ENCODE measurements at regions not wholly inside any gene's neighbourhood (a gene's known extent, or its start where the extent isn't known, plus 50 kb on each side); places are given as distances from the start of the nearest gene placed in this dataset.

- no peak for DNase-seq (ENCODE audit: low spot score)
Observed at GRCh38 chr10:123522702-123523312, 143.3 kb upstream of the GPR26 start.

GRCh38 chr10:123523833-123524232 is 142.3 kb upstream of the GPR26 start:
- DNase-seq (ENCODE audit: low spot score), result no peak

DNA sequence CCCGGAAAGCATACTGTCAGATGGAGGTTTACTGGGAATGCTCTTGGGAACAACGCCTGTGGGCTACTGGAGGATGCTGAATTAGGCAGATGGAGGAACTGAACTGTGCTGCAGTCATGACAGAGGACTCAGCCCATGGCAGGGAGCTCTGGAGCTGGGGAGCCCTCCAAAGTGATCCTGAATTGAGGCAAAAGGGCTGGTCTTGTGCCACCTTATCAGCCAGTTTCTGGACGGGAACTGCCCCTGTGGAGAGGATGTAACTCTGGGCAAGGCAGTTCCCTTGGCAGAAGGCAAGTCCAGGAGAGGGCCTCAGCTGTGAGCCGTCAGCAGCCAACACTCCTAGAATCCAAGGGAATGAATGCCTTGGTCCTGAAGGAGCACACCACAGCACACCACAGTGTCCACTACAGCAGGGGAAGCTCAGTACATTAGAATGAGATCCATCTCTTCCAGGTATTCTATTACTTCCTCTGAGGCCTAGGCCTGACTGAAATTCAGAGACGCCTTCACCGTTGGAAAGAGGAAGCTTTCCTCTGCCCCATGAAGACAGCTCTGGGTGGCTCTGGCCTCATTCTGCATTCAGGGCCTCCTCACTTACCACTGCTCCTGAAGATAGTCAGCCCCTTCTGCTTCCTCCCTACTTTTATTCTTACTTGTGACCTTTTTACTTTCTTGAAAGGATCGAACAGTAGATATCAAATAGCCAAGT is 139.6 kb upstream of the GPR26 start:
- DNase-seq (ENCODE audit: low spot score), result no peak

GRCh38 chr10:123527151-123527550 is 139.0 kb upstream of the GPR26 start:
- DNase-seq (ENCODE audit: low spot score), result no peak

DNA sequence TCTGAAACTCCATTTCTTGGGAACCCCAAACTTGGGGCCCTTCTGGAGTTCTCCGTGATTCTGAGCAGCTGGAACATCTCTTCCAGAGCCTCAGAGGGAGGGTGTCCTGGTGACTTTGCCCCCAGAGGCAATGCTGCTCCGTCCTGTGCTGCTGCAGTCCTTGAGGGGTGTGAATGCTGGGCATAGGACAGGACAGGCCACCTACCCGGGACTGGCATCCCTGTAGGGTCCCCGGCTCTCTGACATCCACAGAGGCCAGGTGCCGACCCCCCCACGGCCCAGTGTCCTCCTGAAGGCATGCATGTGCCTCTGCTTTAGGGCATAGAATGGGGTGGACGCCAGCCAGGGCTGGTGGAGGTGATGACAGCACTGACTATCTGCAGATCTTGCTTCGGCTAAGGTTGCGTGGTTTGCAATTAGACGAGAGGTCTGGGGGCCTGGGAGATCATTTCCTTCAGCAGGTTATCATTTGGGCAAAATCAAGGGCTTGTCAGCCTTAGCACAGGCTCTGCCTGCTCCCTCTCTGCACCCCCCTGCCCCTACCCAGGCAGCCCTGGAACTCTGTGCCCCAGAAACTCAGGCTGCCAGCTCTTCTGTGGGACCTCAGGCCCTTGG is 136.9 kb upstream of the GPR26 start:
- DNase-seq (ENCODE audit: low spot score), result peak; percentile 80

- DNase-seq (ENCODE audit: low spot score), result no peak
Observed at GRCh38 chr10:123530166-123530870, 135.8 kb upstream of the GPR26 start.

GRCh38 chr10:123535386-123535785 is 130.8 kb upstream of the GPR26 start:
- no peak for DNase-seq (ENCODE audit: low spot score)

DNA sequence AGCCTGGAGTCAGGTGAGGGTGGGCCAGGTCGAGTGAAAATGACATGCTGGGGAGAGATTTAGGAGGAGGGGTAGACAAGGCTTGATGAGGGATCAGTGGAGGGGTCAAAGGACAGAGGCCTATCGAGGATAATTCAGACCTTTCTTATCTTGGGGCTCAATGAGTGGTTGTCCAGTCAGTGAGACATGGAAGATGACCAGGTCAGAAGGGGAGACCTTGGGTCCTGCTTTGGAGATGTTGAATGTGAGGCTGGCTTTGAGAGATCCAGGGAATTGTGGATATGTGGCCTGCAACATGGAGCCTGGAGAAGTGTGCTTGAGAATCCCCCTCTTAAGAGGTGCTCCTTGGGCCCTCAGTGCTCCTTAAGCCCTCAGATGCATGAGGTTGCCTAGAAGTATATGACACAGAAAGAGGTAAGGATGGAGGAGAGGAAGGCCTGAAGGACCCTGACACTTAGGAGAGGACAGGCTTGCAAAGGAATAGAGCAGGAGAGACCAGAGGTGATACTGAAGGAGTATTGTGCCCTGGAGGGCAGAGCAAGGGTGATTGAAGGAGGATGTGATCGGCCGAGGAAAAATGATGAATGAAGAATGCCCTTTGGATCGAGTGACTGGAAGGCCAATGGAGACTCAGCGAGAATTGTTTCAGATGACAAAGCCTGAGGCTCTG is 129.8 kb upstream of the GPR26 start:
- no peak for DNase-seq (ENCODE audit: low spot score)

DNA sequence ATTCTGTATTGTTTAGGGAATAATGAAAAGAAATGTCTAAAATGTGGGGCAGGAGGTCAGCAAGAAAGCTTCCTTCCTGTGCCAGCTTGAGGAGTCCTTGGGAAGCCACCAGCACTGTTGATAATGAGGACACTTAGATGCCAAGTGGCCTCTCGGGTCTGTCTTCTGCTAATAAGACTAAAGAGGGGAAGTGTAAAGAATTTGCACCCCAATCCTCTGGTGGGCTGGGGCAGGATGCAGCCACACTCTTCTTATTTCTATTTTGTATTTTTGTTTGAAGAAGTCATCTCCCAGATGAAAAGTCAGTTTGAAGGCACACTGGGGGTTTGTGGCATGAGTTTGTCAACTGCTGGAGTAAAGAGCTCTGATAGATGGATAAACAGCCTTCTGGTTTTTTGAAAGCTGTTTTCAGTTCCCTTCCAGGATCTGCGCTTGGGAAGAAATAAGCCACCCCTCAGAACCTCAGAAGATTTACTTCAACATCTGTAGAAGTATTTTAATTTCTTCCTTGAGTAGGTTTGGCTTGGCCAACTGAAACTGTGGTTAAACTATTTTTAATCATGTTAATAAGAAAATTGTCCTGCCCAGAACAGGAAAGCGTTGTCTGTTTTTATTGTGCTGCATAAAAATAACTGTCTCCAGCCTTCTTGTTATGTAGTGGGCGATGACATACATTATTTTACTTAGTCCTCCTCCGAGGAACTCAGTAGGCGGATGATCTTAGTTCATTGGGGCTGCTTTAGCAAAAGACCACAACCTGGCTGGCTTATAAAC is 128.8 kb upstream of the GPR26 start:
- no peak for DNase-seq (ENCODE audit: low spot score)

DNA sequence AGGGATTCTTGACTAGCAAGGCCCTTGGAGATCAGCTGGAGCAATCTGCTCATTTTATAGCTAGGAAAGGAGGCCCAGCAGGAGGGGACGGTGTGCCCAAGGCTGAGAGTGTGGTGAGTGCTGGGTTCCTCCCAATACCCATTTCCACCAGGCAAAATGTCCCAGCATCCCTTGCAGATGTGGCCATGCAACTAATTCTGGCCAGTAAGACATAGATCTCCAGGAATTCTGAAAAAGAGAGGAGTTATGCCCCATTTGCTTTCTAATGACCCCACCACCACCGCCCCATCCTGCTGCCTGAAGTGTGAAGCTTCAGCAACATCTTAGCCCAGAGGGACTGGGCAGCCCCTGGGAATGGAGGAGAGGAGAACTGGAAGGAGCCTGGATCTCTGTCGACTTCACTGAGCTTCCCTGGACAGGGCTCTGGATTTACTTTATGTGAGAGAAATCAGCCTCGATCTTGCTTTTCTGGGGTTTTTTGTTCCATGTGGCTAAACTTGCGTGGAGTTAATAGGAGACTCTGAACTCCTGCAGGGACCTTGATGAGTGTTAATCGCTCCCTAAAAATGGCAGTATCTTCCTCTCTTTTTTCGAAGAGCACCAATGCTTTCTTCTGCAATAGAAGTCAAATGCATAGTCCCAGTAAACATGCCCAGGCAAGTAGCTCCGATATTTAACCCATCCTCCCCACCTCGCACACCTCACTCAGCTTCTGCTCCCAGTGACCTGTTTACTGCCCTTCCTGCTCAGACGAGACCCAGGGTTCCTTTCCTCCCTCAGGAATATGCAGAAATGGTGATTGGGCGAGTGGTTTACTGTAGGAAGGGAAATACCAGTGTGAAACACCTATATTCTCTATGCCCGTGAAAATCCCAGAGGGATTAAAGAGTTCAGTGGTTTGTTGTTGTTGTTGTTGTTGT is 127.5 kb upstream of the GPR26 start:
- no peak for DNase-seq (ENCODE audit: low spot score)

GRCh38 chr10:123544986-123545385 is 121.2 kb upstream of the GPR26 start:
- DNase-seq (ENCODE audit: low spot score), result no peak

DNA sequence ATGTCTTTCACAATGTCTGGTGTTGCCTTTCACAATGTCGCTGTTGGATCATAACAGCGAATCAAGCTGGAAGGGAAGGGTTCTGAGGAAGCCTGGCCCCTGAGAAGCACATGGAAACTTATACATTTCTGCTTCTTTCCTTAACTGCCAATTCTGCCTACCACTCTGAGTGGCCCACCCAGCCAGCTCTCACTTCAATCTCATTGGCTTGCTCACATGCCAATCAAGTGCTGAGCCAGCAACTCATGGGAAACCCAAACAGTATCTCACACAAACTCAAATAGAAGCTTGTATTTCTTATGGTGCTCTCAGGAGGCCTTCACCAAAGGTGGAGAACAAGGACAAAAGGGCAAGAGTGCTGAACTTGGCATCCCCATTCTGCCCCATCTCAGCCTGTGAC is 117.4 kb upstream of the GPR26 start:
- DNase-seq (ENCODE audit: low spot score), result no peak

DNA sequence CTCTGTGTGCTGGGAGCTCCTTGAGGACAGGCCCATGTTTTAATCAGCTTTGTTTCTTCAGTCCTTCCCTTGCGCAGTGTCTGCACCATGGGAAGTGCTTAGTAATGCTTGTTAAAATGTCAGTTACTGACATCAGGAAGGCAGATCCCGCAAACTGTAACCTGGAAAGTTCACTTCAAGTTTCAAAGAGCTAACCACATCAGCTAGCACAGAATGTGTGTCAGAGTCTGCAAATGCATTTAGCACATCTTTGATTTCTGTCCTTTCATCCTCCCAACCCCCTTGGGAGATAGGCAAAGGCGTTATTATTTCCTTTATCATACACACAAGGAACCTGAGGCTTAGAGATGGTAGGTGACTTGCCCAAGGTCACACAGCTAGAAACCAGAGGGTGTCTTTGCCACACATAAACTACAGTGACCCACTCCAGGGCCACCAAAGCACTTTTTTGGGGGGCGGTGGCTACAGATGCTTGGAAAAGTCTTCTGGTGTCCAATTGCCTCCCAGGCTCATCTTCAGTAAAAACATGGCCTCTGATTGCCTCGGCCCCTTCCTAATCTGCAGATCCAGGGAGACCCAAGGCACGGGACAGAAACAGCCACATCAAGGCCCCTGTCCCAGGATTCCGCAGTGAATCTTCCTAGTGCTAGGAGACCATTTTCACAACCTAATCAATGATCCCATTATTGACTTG is 116.2 kb upstream of the GPR26 start:
- no peak for DNase-seq (ENCODE audit: low spot score)

- DNase-seq (ENCODE audit: low spot score), result no peak
Observed at GRCh38 chr10:123550675-123551096, 115.5 kb upstream of the GPR26 start.

DNA sequence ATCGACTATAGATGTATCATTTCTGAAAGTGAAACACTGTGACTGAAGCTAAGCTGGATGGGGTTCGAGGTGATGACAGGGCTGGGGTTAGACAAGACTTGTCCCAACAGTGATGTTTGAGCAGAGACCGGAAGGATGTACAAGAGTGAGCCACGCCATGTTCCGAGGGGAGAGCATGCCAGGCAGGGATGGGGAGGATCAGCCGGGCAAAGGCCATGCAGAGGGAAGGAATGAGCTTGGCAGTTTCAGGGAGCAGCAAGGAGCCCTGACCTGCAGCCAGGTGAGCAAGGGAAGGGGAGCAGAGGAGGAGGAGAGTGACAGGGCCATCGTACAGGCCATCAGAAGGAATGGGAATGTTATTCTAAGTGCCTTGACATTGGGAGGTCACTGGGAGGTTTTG is 114.9 kb upstream of the GPR26 start:
- no peak for DNase-seq (ENCODE audit: low spot score)

DNA sequence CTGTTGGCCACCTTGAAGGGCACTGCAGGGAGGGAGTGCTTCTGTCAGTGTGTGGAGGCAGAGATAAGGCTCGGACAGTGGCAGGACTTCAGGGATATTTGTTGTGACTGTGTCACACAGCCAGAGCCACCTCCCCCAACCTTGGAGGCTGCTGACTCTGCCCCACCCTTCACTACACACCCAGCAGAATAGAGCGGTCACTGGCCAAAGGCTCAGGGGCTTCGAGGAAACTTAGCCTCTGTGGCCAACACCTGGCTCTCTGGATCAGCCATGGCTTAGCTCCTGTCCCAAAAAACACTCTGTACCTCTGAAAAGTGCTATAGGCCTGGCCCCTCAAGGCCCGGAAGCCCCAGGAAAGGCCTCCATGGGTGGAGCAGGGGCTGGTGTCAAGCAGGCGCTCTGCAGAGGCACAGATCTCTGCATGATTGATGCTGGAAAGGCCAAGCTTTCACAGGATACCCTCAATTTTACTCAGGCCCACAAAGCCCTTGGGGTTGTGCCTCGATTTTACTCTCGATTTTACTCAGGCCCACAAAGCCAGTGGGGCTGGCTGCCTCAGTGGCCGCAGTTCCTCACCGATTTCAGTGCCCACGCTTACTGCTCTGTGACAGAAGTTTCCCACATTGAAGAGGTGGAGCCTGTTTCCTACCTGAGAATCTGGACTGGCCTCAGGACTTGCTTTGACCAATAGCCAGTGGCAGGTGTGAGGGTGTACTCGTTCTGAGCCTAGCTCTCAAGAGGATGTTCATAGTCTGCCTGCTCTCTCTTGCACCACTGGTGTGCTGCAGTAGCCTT is 113.2 kb upstream of the GPR26 start:
- DNase-seq (ENCODE audit: low spot score), result no peak

- DNase-seq (ENCODE audit: low spot score), result no peak
Observed at GRCh38 chr10:123553810-123554430, 112.2 kb upstream of the GPR26 start.

- DNase-seq (ENCODE audit: low spot score), result no peak
Observed at GRCh38 chr10:123554656-123555055, 111.5 kb upstream of the GPR26 start.

Measured in SK-N-DZ (cell line).